ENCODE measurements at regions not wholly inside any gene's neighbourhood (a gene's known extent, or its start where the extent isn't known, plus 50 kb on each side); places are given as distances from the start of the nearest gene placed in this dataset.
"Not testable (repeated sequence)": the region's sequence is repeated elsewhere in the genome, so short reads cannot be mapped to it uniquely, and the experiment has no call there.

- intact Hi-C loops (cut with DNase I), result not testable (repeated sequence)
These were observed 171.0 kb upstream of the FOXD4L5 start for GRCh38 chr9:65455751-65456647.

GRCh38 chr9:65455136-65455535 lies 170.1 kb upstream of the FOXD4L5 start:
- intact Hi-C loops (cut with DNase I); DNase-seq: not testable (repeated sequence)

More at GRCh38 chr9:65455751-65456647, 171.0 kb upstream of the FOXD4L5 start:
- DNase-seq, result not testable (repeated sequence)

GRCh38 chr9:65454666-65455065 lies 169.7 kb upstream of the FOXD4L5 start:
- DNase-seq; intact Hi-C loops (cut with DNase I): not testable (repeated sequence)

- intact Hi-C loops (cut with DNase I); DNase-seq: not testable (repeated sequence)
These were observed 169.0 kb upstream of the FOXD4L5 start for GRCh38 chr9:65454034-65454433.

- DNase-seq, result peak in 2 of 42 donors; percentile 12 to 15
- intact Hi-C loops (cut with DNase I), result not testable (repeated sequence)
These were observed 165.0 kb upstream of the FOXD4L5 start for GRCh38 chr9:65449886-65450610.

GRCh38 chr9:65449423-65449822 lies 164.4 kb upstream of the FOXD4L5 start:
- DNase-seq, result peak in 3 of 42 donors; percentile 1 to 18 (median 2)
- intact Hi-C loops (cut with DNase I), result no loop called here

- intact Hi-C loops (cut with DNase I), result not testable (repeated sequence)
- DNase-seq, result peak in 3 of 42 donors; percentile 2 to 16 (median 6)
These were observed 162.1 kb upstream of the FOXD4L5 start for GRCh38 chr9:65447146-65447545.

- intact Hi-C loops (cut with DNase I); DNase-seq: not testable (repeated sequence)
These were observed 161.0 kb upstream of the FOXD4L5 start for GRCh38 chr9:65445991-65446390.

GRCh38 chr9:65444943-65445342 lies 159.9 kb upstream of the FOXD4L5 start:
- DNase-seq, result peak in 1 of 42 donors; percentile 11
- intact Hi-C loops (cut with DNase I), result no loop called here

GRCh38 chr9:65442116-65442515 lies 157.1 kb upstream of the FOXD4L5 start:
- DNase-seq; intact Hi-C loops (cut with DNase I): not testable (repeated sequence)

GRCh38 chr9:65441324-65441920 lies 156.4 kb upstream of the FOXD4L5 start:
- DNase-seq; intact Hi-C loops (cut with DNase I): not testable (repeated sequence)

- no peak for DNase-seq
- intact Hi-C loops (cut with DNase I), result no loop called here
These were observed 152.7 kb upstream of the FOXD4L5 start for GRCh38 chr9:65437724-65438123.

GRCh38 chr9:65435464-65435863 lies 150.5 kb upstream of the FOXD4L5 start:
- intact Hi-C loops (cut with DNase I), result no loop called here
- no peak for DNase-seq

- DNase-seq, result no peak
- intact Hi-C loops (cut with DNase I), result no loop called here
These were observed 147.8 kb upstream of the FOXD4L5 start for GRCh38 chr9:65432722-65433323.

GRCh38 chr9:65432051-65432450 lies 147.0 kb upstream of the FOXD4L5 start:
- intact Hi-C loops (cut with DNase I), result no loop called here

GRCh38 chr9:65430221-65430620 lies 145.2 kb upstream of the FOXD4L5 start:
- intact Hi-C loops (cut with DNase I), result no loop called here
- no peak for DNase-seq

More at GRCh38 chr9:65432051-65432450, 147.0 kb upstream of the FOXD4L5 start:
- DNase-seq, result no peak

- DNase-seq; intact Hi-C loops (cut with DNase I): not testable (repeated sequence)
These were observed 142.4 kb upstream of the FOXD4L5 start for GRCh38 chr9:65427361-65427760.

GRCh38 chr9:65426813-65427212 lies 141.8 kb upstream of the FOXD4L5 start:
- DNase-seq; intact Hi-C loops (cut with DNase I): not testable (repeated sequence)

GRCh38 chr9:65426231-65426630 lies 141.2 kb upstream of the FOXD4L5 start:
- DNase-seq, result peak in 1 of 42 donors; percentile 24
- intact Hi-C loops (cut with DNase I), result no loop called here
